ENCODE measurements at regions not wholly inside any gene's neighbourhood (a gene's known extent, or its start where the extent isn't known, plus 50 kb on each side); places are given as distances from the start of the nearest gene placed in this dataset.

GRCh38 chr11:47913529-47914244 is 65.5 kb upstream of the NUP160 start:
- TF ChIP-seq CTCF (IDR thresholded peaks at IDR 0.05), result no peak
- Mint-ChIP-seq H3K36me3 (ENCODE audit: low read depth) (no peaks in the 10 kb centered on the region), H3K9me3 (no peaks in the 10 kb centered on the region), H3K4me1 (ENCODE audit: low read depth) (peaks cover 23% of the 10 kb centered on the region), H3K27me3 (ENCODE audit: insufficient read depth) (peaks cover 5% of the 10 kb centered on the region; the same call in 1 of the 2 replicates), H3K27ac (no peak overlapping the region), H3K4me3 (no peak overlapping the region)
- no peak for DNase-seq

GRCh38 chr11:47912843-47913437 is 64.8 kb upstream of the NUP160 start:
- no peak for DNase-seq
- Mint-ChIP-seq H3K4me3 (no peak overlapping the region), H3K9me3 (no peaks in the 10 kb centered on the region), H3K27ac (no peak overlapping the region), H3K36me3 (ENCODE audit: low read depth) (no peaks in the 10 kb centered on the region), H3K27me3 (ENCODE audit: insufficient read depth) (peaks cover 5% of the 10 kb centered on the region; the same call in 1 of the 2 replicates), H3K4me1 (ENCODE audit: low read depth) (peaks cover 21% of the 10 kb centered on the region)
- TF ChIP-seq CTCF (IDR thresholded peaks at IDR 0.05), result no peak

DNA sequence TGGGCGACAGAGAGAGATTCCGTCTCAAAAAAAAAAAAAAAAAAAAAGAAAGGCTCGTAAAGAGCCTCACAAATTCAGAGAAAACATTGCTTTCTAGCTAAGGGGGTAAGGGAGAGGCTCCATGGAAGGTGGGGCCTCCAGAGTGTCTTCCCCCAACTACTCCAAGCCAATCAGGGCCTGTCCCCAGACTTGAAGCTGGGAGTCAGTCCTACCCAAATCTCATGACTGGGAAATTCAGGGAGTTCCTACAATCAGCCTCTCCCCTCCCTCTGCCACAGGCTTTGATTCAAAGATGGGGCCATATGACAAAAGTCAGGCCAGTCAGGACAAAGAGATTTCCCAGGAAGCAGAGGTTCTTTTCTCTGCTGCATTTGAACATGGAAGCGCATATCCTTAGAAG is 63.0 kb upstream of the NUP160 start:
- Mint-ChIP-seq H3K9me3 (no peaks in the 10 kb centered on the region), H3K36me3 (ENCODE audit: low read depth) (no peaks in the 10 kb centered on the region), H3K4me3 (no peak overlapping the region), H3K27me3 (ENCODE audit: insufficient read depth) (peaks cover 5% of the 10 kb centered on the region), H3K27ac (no peak overlapping the region), H3K4me1 (ENCODE audit: low read depth) (peaks cover 19% of the 10 kb centered on the region)
- DNase-seq, result no peak
- TF ChIP-seq CTCF (IDR thresholded peaks at IDR 0.05), result no peak

DNA sequence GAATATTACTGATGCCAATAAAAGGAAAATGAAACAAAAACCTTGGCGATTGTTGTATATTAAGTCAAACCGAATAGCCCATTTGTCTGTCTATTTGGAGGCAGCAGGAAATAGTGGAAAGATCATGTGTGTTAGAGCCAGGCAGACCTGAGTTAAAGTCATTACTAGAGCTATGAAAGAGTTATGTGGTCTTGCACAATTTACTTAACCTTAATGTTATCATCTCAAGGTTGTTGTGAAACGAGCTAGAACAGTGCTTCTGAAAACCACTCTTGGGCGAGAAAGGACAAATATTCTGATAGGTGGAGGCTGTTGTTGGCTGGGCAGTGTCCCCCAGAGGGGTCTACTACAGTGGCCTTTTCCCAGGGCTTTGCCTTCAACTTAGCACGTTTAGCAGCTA is 60.0 kb upstream of the NUP160 start:
- no peak for DNase-seq
- no peak overlapping the region for H3K4me3 Mint-ChIP-seq

GRCh38 chr11:47907499-47907898 is 59.3 kb upstream of the NUP160 start:
- H3K4me1 Mint-ChIP-seq (ENCODE audit: low read depth), result peaks cover 42% of the 10 kb centered on the region
- H3K27ac Mint-ChIP-seq, result no peak overlapping the region
- H3K36me3 Mint-ChIP-seq (ENCODE audit: low read depth), result no peaks in the 10 kb centered on the region
- H3K27me3 Mint-ChIP-seq (ENCODE audit: insufficient read depth), result peaks cover 2% of the 10 kb centered on the region
- no peaks in the 10 kb centered on the region for H3K9me3 Mint-ChIP-seq
- no peak for DNase-seq
- TF ChIP-seq CTCF (IDR thresholded peaks at IDR 0.05), result no peak
- H3K4me3 Mint-ChIP-seq, result no peak overlapping the region

More for the DNA sequence above, 60.0 kb upstream of the NUP160 start:
- no peak for TF ChIP-seq CTCF (IDR thresholded peaks at IDR 0.05)
- H3K27me3 Mint-ChIP-seq (ENCODE audit: insufficient read depth), result peaks cover 2% of the 10 kb centered on the region
- no peaks in the 10 kb centered on the region for H3K36me3 Mint-ChIP-seq (ENCODE audit: low read depth)
- H3K27ac Mint-ChIP-seq, result no peak overlapping the region
- no peaks in the 10 kb centered on the region for H3K9me3 Mint-ChIP-seq
- peaks cover 42% of the 10 kb centered on the region for H3K4me1 Mint-ChIP-seq (ENCODE audit: low read depth)
